Mesenchymal stem cell (in vitro differentiated cells and primary cell): ENCODE measurements at regions not wholly inside any gene's neighbourhood (a gene's known extent, or its start where the extent isn't known, plus 50 kb on each side); places are given as distances from the start of the nearest gene placed in this dataset.

Experiments used
- DNase-seq: peaks from one replicate; pipeline ENCODE4 v3.0.0-alpha.2; 2013
- H2AFZ ChIP-seq: one replicate; pipeline ENCODE4 v1.6.1; 2013; ENCODE audit warnings: low read depth, mild to moderate bottlenecking, control low read depth, inconsistent platforms, low read length, moderate library complexity
- H2AK5ac ChIP-seq: 2 replicates; pipeline ENCODE4 v1.6.1; 2013; ENCODE audit warnings: low read length, moderate library complexity, mild to moderate bottlenecking, inconsistent platforms; ENCODE audit not compliant: severe bottlenecking
- H2BK120ac ChIP-seq: one replicate; pipeline ENCODE4 v1.6.1; 2013; ENCODE audit warnings: low read depth, mild to moderate bottlenecking, inconsistent platforms, low read length, moderate library complexity
- H2BK12ac ChIP-seq, 2 experiments: one replicate each; pipeline ENCODE4 v1.6.1; 2013; ENCODE audit warnings: inconsistent platforms in 2 of 2, low read length in 2 of 2, mild to moderate bottlenecking in 2 of 2, moderate library complexity in 2 of 2, control low read depth in 1 of 2
- H2BK15ac ChIP-seq: one replicate; pipeline ENCODE4 v1.6.1; 2013; ENCODE audit warnings: mild to moderate bottlenecking, low read depth, inconsistent platforms; ENCODE audit not compliant: poor library complexity, severe bottlenecking
- H2BK5ac ChIP-seq: 2 replicates; pipeline ENCODE4 v1.6.1; 2013; ENCODE audit warnings: low read depth, mild to moderate bottlenecking, low read length, control low read depth, inconsistent platforms; ENCODE audit not compliant: poor library complexity, severe bottlenecking
- H3K14ac ChIP-seq, 2 experiments: one replicate each; pipeline ENCODE4 v1.6.1; 2013; ENCODE audit warnings: inconsistent platforms in 2 of 2, low read length in 2 of 2, control low read depth in 1 of 2, mild to moderate bottlenecking in 1 of 2, moderate library complexity in 1 of 2
- H3K18ac ChIP-seq, 2 experiments: one replicate each; pipeline ENCODE4 v1.6.1; 2013; ENCODE audit warnings: inconsistent platforms in 2 of 2, low read length in 2 of 2, control low read depth in 1 of 2, low read depth in 1 of 2, mild to moderate bottlenecking in 1 of 2
- H3K23ac ChIP-seq, 2 experiments: one replicate each; pipeline ENCODE4 v1.6.1; 2013; ENCODE audit warnings: inconsistent platforms in 2 of 2, low read length in 2 of 2, mild to moderate bottlenecking in 2 of 2, moderate library complexity in 2 of 2, control low read depth in 1 of 2
- H3K27ac ChIP-seq: 2 replicates; pipeline ENCODE4 v1.5.1; 2013; ENCODE audit warnings: mild to moderate bottlenecking, moderate library complexity, low read length, control low read depth, inconsistent platforms; ENCODE audit not compliant: poor library complexity, severe bottlenecking
- H3K27me3 ChIP-seq, 2 experiments: 2 replicates each; pipeline versions ENCODE4 v1.6.1 to v1.7.0; 2013; ENCODE audit warnings: low read length in 2 of 2, mild to moderate bottlenecking in 2 of 2, moderate library complexity in 2 of 2, control low read depth in 1 of 2, inconsistent platforms in 1 of 2; ENCODE audit not compliant: control insufficient read depth in 1 of 2, insufficient read depth in 1 of 2
- H3K36me3 ChIP-seq, 2 experiments: 2 replicates each; pipeline versions ENCODE4 v1.6.1 to v1.7.0; 2013; ENCODE audit warnings: low read length in 2 of 2, control low read depth in 1 of 2, inconsistent platforms in 1 of 2, low read depth in 1 of 2, mild to moderate bottlenecking in 1 of 2; ENCODE audit not compliant: insufficient read depth in 2 of 2, control insufficient read depth in 1 of 2
- H3K4ac ChIP-seq, 2 experiments: one replicate each; pipeline ENCODE4 v1.6.1; 2013; ENCODE audit warnings: inconsistent platforms in 2 of 2, low read length in 2 of 2, mild to moderate bottlenecking in 2 of 2, moderate library complexity in 2 of 2, control low read depth in 1 of 2, low read depth in 1 of 2
- H3K4me1 ChIP-seq: 2 replicates; pipeline ENCODE4 v1.6.1; 2013; ENCODE audit warnings: low read depth, low read length, control low read depth; ENCODE audit not compliant: control insufficient read depth, insufficient read depth
- H3K4me2 ChIP-seq: 2 replicates; pipeline ENCODE4 v1.6.1; 2013; ENCODE audit warnings: low read length, mild to moderate bottlenecking, inconsistent platforms; ENCODE audit not compliant: poor library complexity, severe bottlenecking
- H3K4me3 ChIP-seq, 2 experiments: 2 replicates each; pipeline versions ENCODE4 v1.5.1 to v1.7.0; 2013; ENCODE audit warnings: low read length in 2 of 2, mild to moderate bottlenecking in 2 of 2, control low read depth in 1 of 2, low read depth in 1 of 2; ENCODE audit not compliant: insufficient read depth in 1 of 2
- H3K79me1 ChIP-seq: replicated peaks from 2 replicates; pipeline ENCODE4 v1.6.1; 2013; ENCODE audit warnings: mild to moderate bottlenecking, control low read depth, low read length, inconsistent platforms; ENCODE audit not compliant: poor library complexity, severe bottlenecking
- H3K9ac ChIP-seq: 2 replicates; pipeline ENCODE4 v1.7.0; 2013; ENCODE audit warnings: mild to moderate bottlenecking, low read length, moderate library complexity
- H3K9me3 ChIP-seq: 2 replicates; pipeline ENCODE4 v1.7.0; 2013; ENCODE audit warnings: mild to moderate bottlenecking, low read length; ENCODE audit not compliant: control insufficient read depth
- H4K8ac ChIP-seq: one replicate; pipeline ENCODE4 v1.6.1; 2013; ENCODE audit warnings: inconsistent platforms, mild to moderate bottlenecking, low read length, moderate library complexity
- H4K91ac ChIP-seq: one replicate; pipeline ENCODE4 v1.6.1; 2013; ENCODE audit warnings: mild to moderate bottlenecking, low read length, inconsistent platforms
- WGBS: methylation state at CpG from one replicate; pipeline ENCODE4 v1.1.7; 2013; ENCODE audit warnings: mixed read lengths; 5-methylcytosine and 5-hydroxymethylcytosine counted together

GRCh38 chr12:118680356-118680963 lies 300.9 kb upstream of the SRRM4 start:
- Histone ChIP-seq H3K4me2 (no peak overlapping the region), H3K79me1 (no peaks in the 10 kb centered on the region), H2BK120ac (no peak overlapping the region), H4K91ac (no peak overlapping the region), H3K14ac (no peak overlapping the region), H2BK15ac (no peak overlapping the region), H2BK5ac (no peak overlapping the region), H3K9ac (no peak overlapping the region), H2AK5ac (no peak overlapping the region), H2AFZ (no peak overlapping the region), H3K9me3 (no peaks in the 10 kb centered on the region), H4K8ac (no peak overlapping the region), H3K4ac (no peak overlapping the region), H3K36me3 (no peaks in the 10 kb centered on the region), H3K18ac (no peak overlapping the region), H3K27ac (no peak overlapping the region), H3K4me3 (no peak overlapping the region), H3K27me3 (no peaks in the 10 kb centered on the region), H3K23ac (no peak overlapping the region), H3K4me1 (no peaks in the 10 kb centered on the region), H2BK12ac (no peak overlapping the region)
- DNase-seq, result no peak
- WGBS, result 39% methylated on average over 4 of the region's 7 CpGs

- H3K18ac ChIP-seq, result no peak overlapping the region
- H3K9me3 ChIP-seq, result no peaks in the 10 kb centered on the region
- H2AK5ac ChIP-seq, result no peak overlapping the region
- H3K79me1 ChIP-seq, result no peaks in the 10 kb centered on the region
- H3K23ac ChIP-seq, result no peak overlapping the region
- WGBS, result 59% methylated on average over 3 of the region's 3 CpGs
- no peak overlapping the region for H2BK15ac ChIP-seq
- H3K14ac ChIP-seq, result no peak overlapping the region
- H2BK120ac ChIP-seq, result no peak overlapping the region
- H4K8ac ChIP-seq, result no peak overlapping the region
- no peak overlapping the region for H2BK5ac ChIP-seq
- no peak overlapping the region for H4K91ac ChIP-seq
- no peak overlapping the region for H3K4me2 ChIP-seq
- no peak overlapping the region for H3K4ac ChIP-seq
- no peak overlapping the region for H2AFZ ChIP-seq
- H3K27ac ChIP-seq, result no peak overlapping the region
- no peak overlapping the region for H2BK12ac ChIP-seq
- no peaks in the 10 kb centered on the region for H3K27me3 ChIP-seq
- no peak for DNase-seq
- no peaks in the 10 kb centered on the region for H3K36me3 ChIP-seq
- no peak overlapping the region for H3K4me3 ChIP-seq
- no peak overlapping the region for H3K9ac ChIP-seq
- no peaks in the 10 kb centered on the region for H3K4me1 ChIP-seq
Observed at GRCh38 chr12:118682656-118683055, 298.7 kb upstream of the SRRM4 start.

GRCh38 chr12:118685983-118686607 lies 295.2 kb upstream of the SRRM4 start:
- Histone ChIP-seq H3K18ac (no peak overlapping the region), H3K9me3 (no peaks in the 10 kb centered on the region), H3K4me2 (no peak overlapping the region), H3K9ac (no peak overlapping the region), H3K23ac (no peak overlapping the region), H2AK5ac (no peak overlapping the region), H2BK15ac (no peak overlapping the region), H3K4me3 (no peak overlapping the region), H2BK12ac (no peak overlapping the region), H3K27me3 (no peaks in the 10 kb centered on the region), H3K4me1 (no peaks in the 10 kb centered on the region), H2AFZ (no peak overlapping the region), H3K79me1 (no peaks in the 10 kb centered on the region), H4K91ac (no peak overlapping the region), H3K36me3 (no peaks in the 10 kb centered on the region), H3K4ac (no peak overlapping the region), H3K14ac (no peak overlapping the region), H4K8ac (no peak overlapping the region), H2BK5ac (no peak overlapping the region), H2BK120ac (no peak overlapping the region), H3K27ac (no peak overlapping the region)
- no CpG with 5 or more reads among the region's 1 CpG for WGBS
- DNase-seq, result no peak

DNA sequence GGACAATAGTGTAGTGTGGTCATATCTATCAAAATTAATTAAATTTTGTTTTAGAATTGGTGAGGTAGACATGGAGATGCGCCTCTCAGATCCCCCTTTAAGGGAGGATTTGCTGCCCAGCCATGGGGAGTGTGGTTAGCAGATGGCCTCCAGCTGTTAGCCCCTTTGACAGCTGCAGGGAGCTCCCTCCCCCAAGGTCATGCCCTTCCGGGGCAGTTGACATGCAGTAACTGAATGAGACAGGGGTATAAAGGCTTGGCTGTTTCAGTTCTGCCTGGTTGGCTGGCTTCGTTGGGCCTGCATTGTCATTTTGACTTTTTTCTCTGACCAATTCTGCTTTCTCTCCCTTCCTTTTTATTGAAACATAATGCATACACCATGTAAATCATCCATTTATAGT lies 291.5 kb upstream of the SRRM4 start:
- Histone ChIP-seq H4K91ac (no peak overlapping the region), H3K4me2 (no peak overlapping the region)
- WGBS, result 21% methylated on average over 2 of the region's 3 CpGs

More for the DNA sequence above, 291.5 kb upstream of the SRRM4 start:
- H3K4me3 ChIP-seq, result no peak overlapping the region
- no peak overlapping the region for H4K8ac ChIP-seq
- no peaks in the 10 kb centered on the region for H3K36me3 ChIP-seq
- H2BK12ac ChIP-seq, result no peak overlapping the region
- DNase-seq, result no peak
- no peak overlapping the region for H3K14ac ChIP-seq
- no peak overlapping the region for H3K4ac ChIP-seq
- no peak overlapping the region for H2AFZ ChIP-seq
- H2AK5ac ChIP-seq, result no peak overlapping the region
- no peak overlapping the region for H3K23ac ChIP-seq
- no peak overlapping the region for H3K9ac ChIP-seq
- H3K27ac ChIP-seq, result no peak overlapping the region
- H2BK5ac ChIP-seq, result no peak overlapping the region
- no peaks in the 10 kb centered on the region for H3K27me3 ChIP-seq
- no peaks in the 10 kb centered on the region for H3K4me1 ChIP-seq
- no peak overlapping the region for H2BK15ac ChIP-seq
- no peak overlapping the region for H2BK120ac ChIP-seq
- no peak overlapping the region for H3K18ac ChIP-seq
- no peaks in the 10 kb centered on the region for H3K79me1 ChIP-seq
- no peaks in the 10 kb centered on the region for H3K9me3 ChIP-seq
